Neuron (in vitro differentiated cells): ENCODE measurements at regions not wholly inside any gene's neighbourhood (a gene's known extent, or its start where the extent isn't known, plus 50 kb on each side); places are given as distances from the start of the nearest gene placed in this dataset.

Experiments used
- H2AFZ ChIP-seq: one replicate; pipeline ENCODE4 v1.6.1; 2013; ENCODE audit warnings: low read depth, mild to moderate bottlenecking, inconsistent platforms, low read length, moderate library complexity
- H3K27me3 ChIP-seq: one replicate; pipeline ENCODE4 v1.6.1; 2013; ENCODE audit warnings: low read length; ENCODE audit not compliant: insufficient read depth
- H3K36me3 ChIP-seq: one replicate; pipeline ENCODE4 v1.6.1; 2013; ENCODE audit warnings: low read length; ENCODE audit not compliant: insufficient read depth
- H3K4me1 ChIP-seq: one replicate; pipeline ENCODE4 v1.6.1; 2013; ENCODE audit warnings: low read length; ENCODE audit not compliant: insufficient read depth
- H3K4me3 ChIP-seq: 2 replicates; pipeline ENCODE4 v1.5.1; 2013; ENCODE audit warnings: mild to moderate bottlenecking, low read length, moderate library complexity
- H3K9me3 ChIP-seq: one replicate; pipeline ENCODE4 v1.6.1; 2013; ENCODE audit warnings: low read length

DNA sequence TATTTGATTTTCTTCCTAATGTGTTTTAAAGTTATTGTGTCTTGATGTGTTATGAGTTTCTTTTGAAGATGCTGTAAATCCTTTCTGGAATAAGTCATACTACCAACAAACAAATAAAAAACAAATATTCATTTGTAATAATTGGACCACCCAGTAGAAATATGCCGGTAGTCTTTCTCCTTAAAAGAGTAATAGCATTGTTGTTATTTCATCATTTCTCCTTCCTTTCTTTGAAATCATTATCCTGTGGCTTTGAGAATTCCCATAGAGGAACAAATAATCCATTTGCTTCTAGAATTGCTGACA, 169.4 kb downstream of the NNT start:
- no peak overlapping the region for H2AFZ ChIP-seq
- no peaks in the 10 kb centered on the region for H3K36me3 ChIP-seq
- H3K4me1 ChIP-seq: peaks cover 19% of the 10 kb centered on the region
- no peaks in the 10 kb centered on the region for H3K9me3 ChIP-seq
- no peak overlapping the region for H3K4me3 ChIP-seq
- H3K27me3 ChIP-seq: no peaks in the 10 kb centered on the region

DNA sequence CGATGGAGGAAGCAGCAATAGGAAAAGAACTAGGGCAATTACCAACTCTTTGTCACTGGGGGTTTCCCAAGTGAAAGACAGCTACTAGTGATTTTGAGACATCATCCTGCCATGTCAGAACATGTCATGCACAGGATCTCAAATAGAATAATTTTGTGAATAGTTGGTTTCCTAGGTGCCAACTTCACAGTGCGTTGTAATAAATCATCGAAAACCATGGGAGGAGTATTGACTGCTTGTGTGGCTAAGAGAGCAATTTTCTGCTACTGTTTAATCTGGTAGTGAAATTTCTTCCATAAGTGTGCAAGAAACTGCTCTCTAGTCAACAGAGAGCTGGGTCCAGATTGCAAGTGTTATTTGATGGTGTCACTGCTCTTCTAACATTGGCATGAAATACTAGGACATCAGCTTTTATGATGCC, 168.6 kb downstream of the NNT start:
- no peak overlapping the region for H2AFZ ChIP-seq
- peaks cover 19% of the 10 kb centered on the region for H3K4me1 ChIP-seq
- no peaks in the 10 kb centered on the region for H3K9me3 ChIP-seq
- no peaks in the 10 kb centered on the region for H3K36me3 ChIP-seq
- H3K27me3 ChIP-seq: no peaks in the 10 kb centered on the region
- no peak overlapping the region for H3K4me3 ChIP-seq

DNA sequence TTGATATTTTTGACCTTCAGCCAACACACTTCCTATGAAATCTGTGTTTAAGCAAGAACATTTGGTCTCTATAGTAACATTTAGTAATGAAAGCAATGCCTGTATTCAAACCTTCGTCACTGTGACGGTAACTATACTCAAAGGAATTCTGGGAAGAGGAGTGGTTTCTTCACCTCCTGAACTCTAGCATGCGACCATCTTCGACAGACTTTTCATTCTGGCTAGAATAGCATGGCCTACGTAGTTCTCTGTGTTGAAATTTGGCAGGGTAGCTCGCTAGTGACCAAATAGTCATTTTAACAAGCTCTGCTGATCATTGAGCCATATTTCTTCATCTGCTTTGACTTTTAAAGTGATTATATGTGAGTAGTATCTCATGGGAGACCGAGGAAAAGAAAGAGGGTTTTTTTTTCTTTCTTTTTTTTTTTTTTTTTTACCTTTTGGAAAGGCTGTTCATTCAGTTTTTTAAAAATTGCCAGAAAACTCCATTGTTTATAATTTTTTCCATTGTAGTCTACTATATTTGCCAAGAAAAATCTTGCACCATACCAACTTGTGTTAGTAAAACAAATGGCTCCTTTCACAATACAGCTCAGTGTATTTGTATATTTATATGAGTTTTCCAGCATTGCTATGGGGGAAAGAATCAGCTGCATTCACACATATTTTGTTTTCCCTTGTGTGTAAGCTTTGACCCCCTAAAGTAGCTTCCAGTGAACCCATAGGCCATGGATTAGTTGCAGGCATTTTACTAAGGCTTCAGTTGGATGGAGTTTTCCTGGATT, 166.8 kb downstream of the NNT start:
- Histone ChIP-seq H3K27me3 (no peaks in the 10 kb centered on the region), H3K9me3 (no peaks in the 10 kb centered on the region), H3K4me1 (peaks cover 19% of the 10 kb centered on the region), H2AFZ (peak overlapping the region; percentile 49), H3K4me3 (no peak overlapping the region), H3K36me3 (no peaks in the 10 kb centered on the region)
